T-helper 9 cell (primary cell): ENCODE measurements at regions not wholly inside any gene's neighbourhood (a gene's known extent, or its start where the extent isn't known, plus 50 kb on each side); places are given as distances from the start of the nearest gene placed in this dataset.

Experiments
- DNase-seq: peaks from one replicate; pipeline ENCODE4 v3.0.0-alpha.2; 2020

DNA sequence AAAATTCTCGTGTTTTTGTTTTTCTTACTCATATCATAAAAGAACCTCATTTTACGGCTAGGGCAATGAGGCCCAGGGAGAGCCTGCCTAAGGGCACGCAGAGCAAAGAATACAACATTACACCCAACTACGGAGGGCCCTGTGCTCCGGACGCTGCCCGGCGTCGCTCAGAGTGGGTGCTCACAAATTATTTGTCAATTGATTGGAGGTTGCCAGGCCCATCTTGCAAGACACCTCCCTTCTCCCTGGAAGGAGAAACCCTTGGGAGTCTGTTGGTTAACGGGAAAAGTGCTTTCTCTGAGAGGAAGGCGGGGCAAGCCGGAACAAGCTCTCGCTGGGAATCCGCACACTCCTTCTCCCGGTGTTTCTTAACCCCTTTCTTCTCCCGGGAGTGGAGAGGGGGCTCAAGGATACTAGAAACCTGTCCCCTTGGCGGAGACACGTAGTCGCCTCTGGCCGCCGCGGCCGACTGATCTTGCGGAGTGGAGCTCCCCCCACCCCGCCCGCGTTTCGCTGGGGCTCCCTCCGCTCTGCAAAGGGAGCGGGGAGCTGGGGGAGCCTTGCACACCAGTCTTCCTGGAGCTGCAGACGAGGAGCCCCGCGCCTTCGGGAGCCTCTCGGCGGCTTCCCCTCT is 599.3 kb upstream of the SGCD start:
- no peak for DNase-seq

- no peak for DNase-seq
Observed at GRCh38 chr5:155728146-155728856, 598.7 kb upstream of the SGCD start.

- DNase-seq, result no peak
Observed at GRCh38 chr5:155728857-155729683, 597.9 kb upstream of the SGCD start.

DNA sequence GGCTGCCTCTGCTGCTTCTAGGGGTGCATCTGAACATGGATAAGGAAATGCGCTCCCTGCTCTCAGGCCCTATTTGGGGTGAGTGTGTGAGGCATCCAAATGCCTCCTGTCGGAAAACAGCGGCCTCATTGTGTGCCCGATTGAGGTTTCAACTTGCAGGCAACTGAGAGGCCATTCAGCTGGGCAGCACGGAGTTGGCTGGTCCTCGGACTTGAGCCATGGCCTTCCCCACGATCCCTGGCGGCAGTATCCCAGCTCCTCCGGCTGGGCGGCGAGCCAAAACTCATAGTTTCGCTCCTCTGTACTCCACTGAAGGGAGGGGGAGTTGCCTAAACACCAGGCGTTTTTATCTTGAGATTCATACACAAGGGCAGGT is 597.3 kb upstream of the SGCD start:
- no peak for DNase-seq

DNA sequence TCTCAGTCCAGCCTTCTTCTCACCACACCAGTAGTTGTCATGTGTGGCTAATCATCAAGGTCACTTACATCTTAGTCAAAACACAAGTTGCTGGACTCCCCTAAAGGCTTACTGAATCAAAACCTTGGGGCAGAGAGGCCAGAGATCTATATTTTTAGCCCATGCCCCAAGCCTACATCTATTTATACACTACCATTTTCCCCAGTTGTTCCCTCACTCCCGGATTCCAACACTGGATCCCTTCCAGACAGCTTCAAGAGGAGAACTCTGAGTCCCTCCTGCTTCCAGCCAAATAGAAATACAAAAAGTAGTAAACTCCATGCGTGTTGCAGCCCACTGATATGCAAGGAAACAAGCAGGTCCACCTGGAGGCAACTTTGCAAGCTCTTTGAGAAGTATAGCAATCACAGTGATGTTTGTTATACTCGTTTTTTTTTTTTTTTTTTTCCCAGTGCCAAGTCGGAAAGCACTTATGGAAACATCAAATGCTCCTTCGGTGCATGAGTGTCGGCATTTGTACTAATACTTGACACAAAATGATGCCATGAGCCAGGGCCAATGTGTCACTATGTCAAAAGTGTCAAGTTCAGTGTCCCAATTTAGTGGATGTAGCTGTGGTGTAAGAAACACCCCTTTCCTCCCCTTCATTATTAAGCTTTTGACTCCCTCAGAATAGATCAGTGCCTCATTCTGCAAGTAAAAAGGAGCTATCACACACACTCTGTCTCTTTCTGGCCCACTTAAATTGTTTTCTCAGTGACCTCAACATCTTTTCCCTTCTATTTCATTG is 594.2 kb upstream of the SGCD start:
- DNase-seq, result no peak

- DNase-seq, result no peak
Observed at GRCh38 chr5:155733935-155734334, 593.0 kb upstream of the SGCD start.

DNA sequence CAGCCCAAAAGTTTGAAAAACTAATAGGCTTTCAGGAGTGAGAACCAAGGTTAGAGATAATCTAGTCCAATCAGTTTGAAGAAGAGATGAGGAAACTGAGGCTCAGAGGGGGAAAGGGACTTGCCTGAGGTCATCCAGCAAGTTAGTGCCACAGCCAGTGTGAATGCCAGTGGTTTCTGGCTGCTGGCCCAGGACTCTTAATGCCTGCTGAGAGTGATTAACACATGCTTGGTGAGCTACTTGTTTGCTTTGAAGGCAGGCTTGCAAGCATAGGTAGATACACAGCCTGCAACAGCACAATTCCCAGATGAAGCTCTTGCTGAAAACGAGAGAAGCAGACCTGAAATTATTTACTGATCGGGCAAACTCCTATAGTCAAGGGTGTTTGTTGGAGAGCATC is 591.6 kb upstream of the SGCD start:
- no peak for DNase-seq

DNA sequence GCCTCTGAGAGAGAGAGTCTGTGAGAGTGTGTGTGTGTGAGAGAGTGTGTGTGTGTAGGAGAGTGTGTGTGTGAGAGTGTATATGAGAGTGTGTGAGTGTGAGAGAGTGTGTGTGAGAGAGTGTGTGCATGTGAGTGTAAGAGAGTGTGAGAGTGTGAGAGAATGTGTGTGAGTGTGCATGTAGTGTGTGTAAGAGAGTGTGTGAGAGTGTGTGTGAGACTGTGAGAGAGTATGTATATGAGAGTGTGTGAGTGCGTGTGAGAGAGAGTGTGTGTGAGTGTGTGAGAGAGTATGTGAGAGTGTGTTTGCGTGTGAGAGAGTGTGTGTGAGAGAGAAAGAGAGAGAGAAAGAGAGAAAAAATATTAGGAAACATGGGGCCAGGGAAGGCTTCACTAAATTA is 588.3 kb upstream of the SGCD start:
- DNase-seq, result no peak

GRCh38 chr5:155746367-155747038 is 580.5 kb upstream of the SGCD start:
- DNase-seq, result no peak

GRCh38 chr5:155750101-155750500 is 576.9 kb upstream of the SGCD start:
- no peak for DNase-seq

DNA sequence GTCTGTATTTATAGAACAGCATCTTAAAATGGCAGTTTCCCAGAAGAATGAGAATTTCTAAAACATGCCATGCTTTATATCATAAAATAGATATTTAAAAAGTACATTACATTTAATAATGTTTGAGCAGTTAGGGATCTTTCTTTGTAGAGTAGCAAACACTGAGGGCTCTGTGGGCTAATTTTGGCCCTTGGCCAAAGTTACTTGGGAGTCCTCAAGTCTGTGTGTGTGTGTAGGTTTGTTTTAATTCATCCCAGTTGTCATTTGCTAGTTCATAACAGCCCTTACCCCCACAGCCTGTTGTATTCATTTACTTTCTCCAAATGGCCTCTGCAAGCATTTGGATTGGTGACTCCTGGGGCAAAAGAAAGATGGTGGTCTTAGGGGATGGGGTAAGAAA is 576.4 kb upstream of the SGCD start:
- no peak for DNase-seq

DNA sequence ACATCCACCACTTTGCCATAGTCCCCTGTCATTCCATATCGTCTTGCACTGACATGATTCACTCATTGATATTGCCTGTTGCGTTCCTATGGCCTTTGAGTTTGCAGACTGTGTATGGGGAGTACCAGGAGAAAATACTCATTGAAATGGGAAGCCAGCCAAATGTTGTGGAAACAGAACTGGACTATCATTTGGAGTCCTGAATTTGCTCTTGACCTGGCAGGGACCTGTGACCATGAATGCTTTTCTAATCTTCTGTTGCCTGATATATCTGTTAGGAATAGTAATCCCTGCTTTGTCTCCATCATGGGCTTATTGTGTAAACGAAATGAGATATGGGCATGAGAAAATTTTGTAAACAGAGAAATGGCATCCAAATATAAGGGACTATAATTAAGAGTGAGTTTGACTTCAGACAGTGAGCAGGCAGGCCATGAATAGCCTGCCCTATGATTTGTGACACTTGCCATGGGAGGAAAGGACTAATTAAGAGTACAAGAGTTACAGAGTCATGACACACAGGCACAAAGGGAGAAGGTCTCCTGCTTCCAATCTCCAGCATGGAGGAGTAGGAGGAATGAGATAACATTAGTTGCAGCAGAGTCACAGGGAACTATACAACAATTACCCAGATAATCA is 572.9 kb upstream of the SGCD start:
- no peak for DNase-seq

GRCh38 chr5:155759252-155759651 is 567.7 kb upstream of the SGCD start:
- no peak for DNase-seq

DNA sequence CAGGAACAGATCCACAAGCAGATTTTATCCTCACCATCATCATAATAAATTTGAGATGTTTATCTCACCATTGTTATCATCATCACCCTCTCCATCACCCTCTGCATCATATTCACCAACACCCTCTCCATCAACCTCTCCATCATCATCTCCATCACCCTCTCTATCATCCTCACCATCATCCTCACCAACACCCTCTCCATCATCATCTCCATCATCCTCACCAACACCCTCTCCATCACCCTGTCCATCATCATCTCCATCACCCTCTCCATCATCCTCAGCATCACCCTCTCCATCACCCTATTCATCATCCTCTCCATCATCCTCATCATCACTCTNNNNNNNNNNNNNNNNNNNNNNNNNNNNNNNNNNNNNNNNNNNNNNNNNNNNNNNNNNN is 567.0 kb upstream of the SGCD start:
- no peak for DNase-seq

DNA sequence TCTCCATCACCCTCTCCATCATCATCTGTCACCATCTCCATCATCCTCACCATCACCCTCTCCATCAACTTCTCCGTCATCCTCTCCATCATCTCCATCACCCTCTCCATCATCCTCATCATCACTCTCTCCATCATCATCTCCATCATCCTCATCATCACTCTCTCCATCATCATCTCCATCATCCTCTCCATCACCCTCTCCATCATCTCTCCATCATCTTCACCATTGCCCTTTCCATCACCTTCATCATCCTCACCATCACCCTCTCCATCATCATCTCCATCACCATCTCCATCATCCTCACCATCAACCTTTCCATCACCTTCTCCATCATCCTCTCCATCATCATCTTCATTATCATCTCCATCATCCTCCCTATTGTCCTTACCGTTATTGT is 565.5 kb upstream of the SGCD start:
- DNase-seq, result no peak

DNA sequence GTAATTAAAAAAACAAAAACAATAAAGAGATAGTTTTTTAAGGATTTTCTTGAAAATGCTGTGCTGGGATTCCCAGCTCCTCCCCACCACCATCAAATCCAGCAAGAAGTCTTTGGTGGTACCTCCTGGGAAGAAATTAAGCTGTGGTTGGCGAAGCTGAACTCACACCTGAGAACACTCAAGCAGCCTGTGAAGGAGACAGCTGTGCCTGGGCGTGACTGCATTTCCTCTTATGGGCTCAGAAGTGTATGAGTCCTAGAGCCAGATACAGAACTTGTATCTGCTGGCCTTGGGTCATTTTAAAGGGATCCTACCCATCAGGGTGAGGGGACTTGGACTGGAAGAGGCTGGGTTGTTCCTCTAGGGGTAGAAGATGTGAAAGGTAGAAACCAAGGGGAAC is 561.2 kb upstream of the SGCD start:
- DNase-seq, result no peak

DNA sequence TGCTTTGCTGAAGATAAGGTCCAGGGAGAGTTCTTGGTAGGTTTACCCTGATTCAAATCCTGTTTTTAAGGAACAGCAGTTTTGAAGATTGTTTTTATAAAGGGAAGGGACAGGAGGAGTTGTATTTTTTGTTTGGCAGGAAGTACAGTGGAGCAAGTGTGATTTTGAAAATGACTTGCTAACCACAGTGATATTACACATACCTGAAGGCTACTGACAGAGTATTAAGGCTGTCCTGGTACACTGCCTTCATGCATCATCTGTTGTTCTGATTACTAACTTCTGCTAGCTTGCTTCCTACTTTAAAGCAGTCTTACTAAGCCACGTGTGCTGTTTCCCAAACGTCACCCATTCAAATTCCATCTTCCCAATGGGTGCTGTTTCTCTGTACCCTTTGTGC is 559.5 kb upstream of the SGCD start:
- DNase-seq, result no peak

DNA sequence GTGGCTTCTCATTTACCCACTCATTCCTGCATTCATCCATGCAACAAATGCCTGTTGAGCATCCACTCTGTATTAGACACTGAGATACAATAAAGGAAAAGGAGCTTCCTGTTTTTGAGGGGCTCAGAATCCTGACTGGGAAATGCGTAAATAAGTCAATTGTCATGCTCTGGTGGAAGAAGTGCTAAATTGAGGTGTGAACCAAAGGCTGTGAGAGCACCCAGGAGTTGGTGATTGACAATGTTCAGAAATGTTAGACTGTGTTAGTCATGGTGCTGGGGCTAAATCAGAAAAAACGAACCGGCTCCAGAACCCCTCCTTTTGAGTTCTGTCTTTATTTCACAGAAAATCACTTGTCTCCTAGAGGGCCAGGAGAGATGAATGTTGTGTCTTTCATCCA is 558.6 kb upstream of the SGCD start:
- no peak for DNase-seq

DNA sequence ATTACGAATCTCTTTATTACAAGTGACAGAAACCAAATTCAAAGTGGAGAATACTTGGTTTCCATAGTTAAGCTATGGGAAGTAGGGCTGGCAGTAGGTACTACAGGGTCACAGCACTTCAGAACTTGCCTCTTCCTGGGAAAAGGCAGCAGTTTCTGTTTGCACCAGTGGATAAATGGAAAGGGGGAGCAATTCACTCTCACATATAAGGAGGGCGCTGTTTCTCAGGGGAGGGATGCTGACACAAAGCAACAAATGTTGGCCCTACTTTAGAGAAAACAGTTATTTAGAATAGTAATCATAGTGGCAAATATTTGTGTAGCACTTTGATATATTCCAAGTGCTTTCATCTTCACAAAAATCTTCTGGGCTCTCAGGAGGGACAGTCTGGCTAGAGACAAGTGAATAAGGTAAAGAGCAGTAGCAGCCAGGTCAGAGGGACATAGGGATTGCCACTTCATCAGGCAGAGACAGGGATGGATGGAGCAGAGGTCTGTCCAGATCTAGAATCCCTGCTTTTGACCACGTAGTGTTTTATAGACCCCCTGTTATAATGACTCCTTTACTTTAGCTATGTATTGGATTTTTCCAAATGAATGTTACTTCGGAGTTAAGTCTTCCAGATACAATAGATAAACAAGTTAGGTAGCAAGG is 554.8 kb upstream of the SGCD start:
- DNase-seq, result no peak

GRCh38 chr5:155773680-155774079 is 553.3 kb upstream of the SGCD start:
- peak; percentile 0 for DNase-seq

DNA sequence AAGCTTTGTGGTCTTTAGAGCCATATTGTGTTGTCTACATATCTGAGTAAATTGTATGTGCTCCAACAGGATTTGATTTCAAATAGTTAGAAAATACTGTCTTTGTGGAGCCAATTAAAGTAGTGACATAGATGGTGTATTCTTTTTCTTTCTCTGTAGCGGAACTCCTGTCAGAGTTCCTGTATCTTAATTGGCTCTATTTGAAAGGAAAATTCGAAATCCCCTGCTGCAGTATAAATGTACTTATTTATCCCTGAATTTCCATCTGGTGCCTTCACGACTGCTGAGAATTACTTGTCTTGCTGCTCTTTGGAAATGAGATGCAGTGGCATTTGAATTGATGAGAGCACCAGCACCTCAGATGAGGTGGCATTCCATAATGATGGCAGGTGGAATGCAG is 546.7 kb upstream of the SGCD start:
- no peak for DNase-seq

DNA sequence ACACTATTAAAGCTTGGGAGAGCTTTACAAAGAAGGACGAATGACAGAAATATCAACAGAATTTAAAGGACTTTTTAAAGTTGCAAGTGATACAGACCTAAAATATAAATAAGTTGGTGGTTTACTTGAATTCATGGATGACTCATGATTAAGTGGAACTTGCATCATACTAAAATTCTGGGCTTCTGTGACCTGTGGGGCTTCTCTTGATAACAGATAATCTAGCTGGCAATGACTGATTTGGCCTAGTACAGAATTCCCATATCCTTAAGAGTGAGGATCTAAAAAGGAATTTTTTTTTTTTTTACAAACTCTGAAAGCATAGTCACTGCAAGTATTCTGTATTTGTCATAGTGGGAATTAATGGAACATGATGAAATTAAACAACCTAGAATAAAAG is 543.7 kb upstream of the SGCD start:
- DNase-seq, result no peak
